ENCODE measurements at regions not wholly inside any gene's neighbourhood (a gene's known extent, or its start where the extent isn't known, plus 50 kb on each side); places are given as distances from the start of the nearest gene placed in this dataset.

- Histone ChIP-seq H3K4me3 (no peak overlapping the region), H3K36me3 (no peaks in the 10 kb centered on the region), H3K27ac (no peak overlapping the region), H3K27me3 (no peaks in the 10 kb centered on the region), H3K9me3 (no peaks in the 10 kb centered on the region), H3K4me1 (no peaks in the 10 kb centered on the region)
- no peak for DNase-seq (ENCODE audit: low spot score)
- TF ChIP-seq, protein P1, sequence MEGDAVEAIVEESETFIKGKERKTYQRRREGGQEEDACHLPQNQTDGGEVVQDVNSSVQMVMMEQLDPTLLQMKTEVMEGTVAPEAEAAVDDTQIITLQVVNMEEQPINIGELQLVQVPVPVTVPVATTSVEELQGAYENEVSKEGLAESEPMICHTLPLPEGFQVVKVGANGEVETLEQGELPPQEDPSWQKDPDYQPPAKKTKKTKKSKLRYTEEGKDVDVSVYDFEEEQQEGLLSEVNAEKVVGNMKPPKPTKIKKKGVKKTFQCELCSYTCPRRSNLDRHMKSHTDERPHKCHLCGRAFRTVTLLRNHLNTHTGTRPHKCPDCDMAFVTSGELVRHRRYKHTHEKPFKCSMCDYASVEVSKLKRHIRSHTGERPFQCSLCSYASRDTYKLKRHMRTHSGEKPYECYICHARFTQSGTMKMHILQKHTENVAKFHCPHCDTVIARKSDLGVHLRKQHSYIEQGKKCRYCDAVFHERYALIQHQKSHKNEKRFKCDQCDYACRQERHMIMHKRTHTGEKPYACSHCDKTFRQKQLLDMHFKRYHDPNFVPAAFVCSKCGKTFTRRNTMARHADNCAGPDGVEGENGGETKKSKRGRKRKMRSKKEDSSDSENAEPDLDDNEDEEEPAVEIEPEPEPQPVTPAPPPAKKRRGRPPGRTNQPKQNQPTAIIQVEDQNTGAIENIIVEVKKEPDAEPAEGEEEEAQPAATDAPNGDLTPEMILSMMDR (IDR thresholded peaks at IDR 0.05), result no peak
Measured at GRCh38 chr4:60443796-60444195, 756.3 kb upstream of the ADGRL3 start.

DNA sequence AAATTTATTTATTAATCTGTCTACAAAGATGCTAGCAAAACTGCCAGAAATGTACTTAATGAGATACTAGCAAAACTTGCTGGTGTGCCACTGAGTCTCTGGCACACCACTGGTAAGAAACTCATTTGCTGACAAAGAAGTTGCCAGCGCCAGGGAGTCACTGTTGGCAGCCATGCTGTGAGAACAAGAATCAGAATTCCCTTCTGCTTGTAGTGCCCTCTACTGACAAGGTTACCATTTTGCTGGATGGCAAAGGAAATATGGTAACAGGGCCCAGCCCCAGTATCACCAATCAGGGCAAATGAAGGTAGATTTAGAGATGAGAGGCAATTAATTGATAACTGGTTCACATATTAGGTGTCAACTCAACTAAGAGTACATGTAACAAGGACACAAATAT, 750.1 kb upstream of the ADGRL3 start:
- no peak for DNase-seq (ENCODE audit: low spot score)
- TF ChIP-seq, protein P1 (IDR thresholded peaks at IDR 0.05), result no peak
- no peaks in the 10 kb centered on the region for H3K9me3 ChIP-seq

GRCh38 chr4:60452266-60452665, 747.9 kb upstream of the ADGRL3 start:
- TF ChIP-seq, protein P1 (IDR thresholded peaks at IDR 0.05), result no peak
- no peak overlapping the region for H3K4me3 ChIP-seq
- H3K27me3 ChIP-seq, result no peaks in the 10 kb centered on the region
- no peaks in the 10 kb centered on the region for H3K9me3 ChIP-seq
- H3K27ac ChIP-seq, result no peak overlapping the region
- H3K4me1 ChIP-seq, result no peaks in the 10 kb centered on the region
- no peaks in the 10 kb centered on the region for H3K36me3 ChIP-seq
- no peak for DNase-seq (ENCODE audit: low spot score)

More for the DNA sequence above, 750.1 kb upstream of the ADGRL3 start:
- Histone ChIP-seq H3K36me3 (no peaks in the 10 kb centered on the region), H3K27ac (no peak overlapping the region), H3K4me3 (no peak overlapping the region), H3K4me1 (no peaks in the 10 kb centered on the region), H3K27me3 (no peaks in the 10 kb centered on the region)

DNA sequence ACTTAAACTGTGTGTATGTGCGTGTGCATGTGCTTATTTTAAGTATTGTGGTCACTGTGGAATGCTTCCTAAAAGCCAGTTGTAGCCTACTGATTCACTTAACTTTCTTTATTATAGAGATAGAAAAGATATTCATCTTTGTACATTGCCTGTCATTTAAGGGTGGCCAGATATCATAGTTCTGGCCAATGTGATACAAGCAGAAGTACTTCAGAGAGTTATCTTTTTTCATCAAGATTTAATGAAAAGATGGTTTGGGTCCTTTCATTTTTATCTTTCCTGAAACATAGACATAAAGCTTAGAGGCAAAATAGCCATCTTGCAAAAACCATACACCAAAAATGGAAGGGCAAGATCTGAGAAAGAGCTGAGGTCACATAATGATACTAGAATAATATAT, 744.7 kb upstream of the ADGRL3 start:
- H3K27ac ChIP-seq, result no peak overlapping the region
- no peaks in the 10 kb centered on the region for H3K9me3 ChIP-seq
- no peaks in the 10 kb centered on the region for H3K36me3 ChIP-seq
- TF ChIP-seq, protein P1 (IDR thresholded peaks at IDR 0.05), result no peak
- no peak for DNase-seq (ENCODE audit: low spot score)
- no peaks in the 10 kb centered on the region for H3K4me1 ChIP-seq
- H3K27me3 ChIP-seq, result no peaks in the 10 kb centered on the region
- H3K4me3 ChIP-seq, result no peak overlapping the region

DNA sequence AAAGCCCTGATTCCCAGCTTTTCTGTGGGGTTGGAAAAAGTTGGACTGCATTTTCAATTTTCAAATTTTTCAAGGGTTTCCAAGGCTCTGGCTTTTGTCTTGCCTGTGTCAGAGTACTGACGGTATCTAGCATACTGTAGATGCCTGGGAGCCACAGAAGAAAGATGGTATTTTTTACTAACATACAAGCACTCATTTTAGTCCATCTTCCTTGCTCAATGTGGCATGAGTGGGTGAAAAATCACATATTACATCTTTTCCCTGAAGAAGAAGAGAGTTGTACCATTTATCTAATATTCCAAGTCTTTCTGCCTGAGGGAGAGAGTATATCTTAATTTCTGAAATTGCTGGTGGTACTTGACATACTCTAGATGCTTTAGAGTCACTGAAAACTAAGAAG, 738.6 kb upstream of the ADGRL3 start:
- no peak for DNase-seq (ENCODE audit: low spot score)
- H3K9me3 ChIP-seq, result peaks cover 0 to 4% of the 10 kb centered on the region in 2 donors
- TF ChIP-seq, protein P1 (IDR thresholded peaks at IDR 0.05), result no peak
- no peak overlapping the region for H3K27ac ChIP-seq
- no peaks in the 10 kb centered on the region for H3K36me3 ChIP-seq
- H3K4me1 ChIP-seq, result no peaks in the 10 kb centered on the region
- no peak overlapping the region for H3K4me3 ChIP-seq
- no peaks in the 10 kb centered on the region for H3K27me3 ChIP-seq

- Histone ChIP-seq H3K27me3 (no peaks in the 10 kb centered on the region), H3K9me3 (peaks cover 0 to 4% of the 10 kb centered on the region in 2 donors), H3K36me3 (no peaks in the 10 kb centered on the region), H3K4me3 (no peak overlapping the region), H3K4me1 (no peaks in the 10 kb centered on the region), H3K27ac (no peak overlapping the region)
- TF ChIP-seq, protein P1 (IDR thresholded peaks at IDR 0.05), result no peak
- DNase-seq (ENCODE audit: low spot score), result no peak
Measured at GRCh38 chr4:60463857-60464502, 736.1 kb upstream of the ADGRL3 start.

Measured in right atrium auricular region (tissue), 2 donors.